ENCODE measurements at regions not wholly inside any gene's neighbourhood (a gene's known extent, or its start where the extent isn't known, plus 50 kb on each side); places are given as distances from the start of the nearest gene placed in this dataset.

- TF ChIP-seq CTCF (IDR thresholded peaks at IDR 0.05; ENCODE audit: insufficient read depth, low read length, poor library complexity, severe bottlenecking): no peak
- Histone ChIP-seq H3K27me3 (replicated peaks; ENCODE audit: control insufficient read depth, insufficient read depth, low read length) (no peaks in the 10 kb centered on the region), H3K36me3 (ENCODE audit: control insufficient read depth, insufficient read depth, low read length) (no peaks in the 10 kb centered on the region), H3K4me3 (replicated peaks; ENCODE audit: low read depth, low read length) (no peak overlapping the region)
- no peak for DNase-seq (ENCODE audit: extremely low read depth, insufficient read length)
These were observed 153.8 kb downstream of the BCL11B start for GRCh38 chr14:99118046-99118721.

GRCh38 chr14:99118946-99119345 lies 153.1 kb downstream of the BCL11B start:
- no peak for DNase-seq (ENCODE audit: extremely low read depth, insufficient read length)
- Histone ChIP-seq H3K27me3 (replicated peaks; ENCODE audit: control insufficient read depth, insufficient read depth, low read length) (no peaks in the 10 kb centered on the region), H3K36me3 (ENCODE audit: control insufficient read depth, insufficient read depth, low read length) (no peaks in the 10 kb centered on the region), H3K4me3 (replicated peaks; ENCODE audit: low read depth, low read length) (no peak overlapping the region)
- TF ChIP-seq CTCF (IDR thresholded peaks at IDR 0.05; ENCODE audit: insufficient read depth, low read length, poor library complexity, severe bottlenecking): no peak

Data from GM06990 (cell line).